HG03439 (cell line): ENCODE measurements at regions not wholly inside any gene's neighbourhood (a gene's known extent, or its start where the extent isn't known, plus 50 kb on each side); places are given as distances from the start of the nearest gene placed in this dataset.

Experiments
- ATAC-seq: cut with Tn5 transposase; IDR thresholded peaks from one replicate; pipeline ENCODE4 v1.9.1; 2021; ENCODE audit warnings: mild to moderate bottlenecking, moderate library complexity; ENCODE audit not compliant: unreplicated experiment

GRCh38 chr4:113849771-113850170 lies 88.2 kb upstream of the CAMK2D start:
- no peak for ATAC-seq

DNA sequence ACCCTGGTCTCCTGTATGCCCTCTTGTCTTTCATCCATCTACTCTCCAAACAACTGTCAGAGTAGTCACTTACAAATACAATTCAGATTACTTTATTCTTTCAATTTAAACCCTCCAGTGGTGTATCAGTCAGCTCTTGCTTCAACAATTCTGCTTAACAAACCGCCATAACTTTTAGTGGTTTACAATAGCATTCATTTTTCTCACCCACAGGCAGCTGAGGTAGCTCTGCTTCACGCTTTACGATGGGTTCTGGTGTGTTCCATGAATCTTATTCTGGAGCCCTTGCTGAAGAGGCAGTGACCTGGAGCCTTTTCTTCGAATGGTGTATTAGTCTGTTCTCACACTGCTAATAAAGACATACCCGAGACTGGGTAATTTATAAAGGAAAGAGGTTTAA lies 86.2 kb upstream of the CAMK2D start:
- ATAC-seq = no peak

DNA sequence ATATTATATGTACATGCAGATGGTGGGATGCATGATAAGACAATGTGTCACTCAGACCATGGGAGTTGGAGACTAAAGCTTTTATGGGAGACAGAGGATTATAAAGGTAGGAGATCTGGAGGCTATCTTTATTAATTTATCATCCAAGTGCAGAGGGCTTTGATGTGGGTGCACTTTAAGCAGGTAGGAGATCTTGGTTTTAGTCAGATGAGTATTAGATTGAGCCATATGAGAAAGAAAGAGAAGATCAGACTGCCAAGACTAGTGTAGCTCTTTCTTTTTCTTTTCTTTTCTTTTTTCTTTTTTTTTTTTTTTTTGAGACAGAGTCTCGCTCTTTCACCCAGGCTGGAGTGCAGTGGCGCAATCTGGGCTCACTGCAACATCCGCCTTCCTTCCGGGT lies 84.9 kb upstream of the CAMK2D start:
- ATAC-seq = no peak

- no peak for ATAC-seq
Measured at GRCh38 chr4:113845138-113845537, 83.6 kb upstream of the CAMK2D start.

DNA sequence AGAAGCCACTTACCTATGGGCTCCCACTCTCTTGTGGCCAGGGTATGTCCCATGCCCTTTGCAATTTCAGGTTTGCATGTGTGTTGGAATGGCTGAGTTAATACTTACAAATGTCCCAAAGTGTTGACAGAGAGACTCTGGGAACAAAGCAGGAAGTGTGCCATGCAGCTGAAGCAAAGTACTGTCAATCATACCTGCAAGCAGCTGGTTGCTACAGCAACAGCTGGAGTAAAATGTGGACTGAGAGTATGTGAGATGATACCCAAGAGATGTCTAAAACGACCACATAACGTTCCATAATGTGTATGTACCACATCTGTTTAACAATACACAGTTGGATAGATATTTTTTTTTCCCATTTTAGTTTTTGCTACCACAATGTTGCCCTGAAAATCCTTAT lies 82.8 kb upstream of the CAMK2D start:
- ATAC-seq = no peak

DNA sequence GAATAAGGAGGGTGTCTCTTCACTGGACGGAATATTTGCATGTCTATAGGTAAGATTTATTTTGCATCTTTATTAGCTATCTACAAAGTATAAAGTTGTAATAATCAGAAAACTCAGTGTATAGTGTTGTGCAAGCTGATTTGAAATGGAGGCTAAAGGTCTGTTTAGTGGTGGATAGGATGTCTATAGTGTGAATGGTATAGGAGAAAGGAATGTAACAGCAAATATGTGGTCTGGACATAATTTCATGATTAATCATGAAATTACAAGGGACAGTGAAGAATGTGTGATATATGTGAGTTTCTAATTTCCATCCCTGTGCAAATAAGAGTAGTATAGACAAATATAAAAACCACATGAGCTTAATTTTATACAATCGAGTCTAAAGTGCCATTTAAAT lies 79.3 kb upstream of the CAMK2D start:
- ATAC-seq = no peak

DNA sequence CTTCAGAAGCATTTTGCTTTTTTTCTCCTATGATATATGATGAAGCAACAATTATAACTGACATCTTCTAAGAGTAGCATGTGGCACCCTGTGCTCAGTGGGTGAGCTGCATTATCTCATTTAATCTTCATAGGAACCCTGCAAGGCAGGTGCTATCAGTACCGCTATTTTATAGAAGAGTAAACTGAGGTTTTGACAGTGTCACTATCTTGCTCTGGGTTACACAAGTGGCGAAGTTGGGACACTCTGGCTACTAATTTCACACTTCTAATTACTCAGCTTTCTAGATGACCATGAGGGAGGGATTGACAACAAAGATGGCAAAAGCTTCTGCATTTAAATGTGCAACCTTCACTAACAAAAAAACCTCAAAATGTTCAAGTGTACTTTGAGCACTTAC lies 76.9 kb upstream of the CAMK2D start:
- no peak for ATAC-seq

DNA sequence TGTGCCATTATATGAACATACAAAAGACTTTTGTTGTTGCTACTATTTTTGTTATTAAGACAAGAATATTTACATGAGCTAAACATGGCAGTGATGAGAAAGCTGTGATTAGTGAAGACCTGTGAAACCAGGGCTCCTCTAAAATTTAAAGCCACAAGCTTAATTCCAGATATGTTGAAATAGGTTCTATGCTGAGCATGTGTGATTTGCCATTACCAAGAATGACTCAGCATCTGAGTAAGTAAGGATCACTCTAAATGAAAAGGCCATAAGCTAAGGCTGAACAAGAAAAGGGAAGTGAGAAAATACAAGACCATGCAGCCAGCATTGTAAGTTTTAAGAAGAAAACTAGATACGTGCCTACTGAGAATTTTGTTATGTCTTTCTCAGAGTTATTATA lies 75.9 kb upstream of the CAMK2D start:
- peak; percentile 100 for ATAC-seq

DNA sequence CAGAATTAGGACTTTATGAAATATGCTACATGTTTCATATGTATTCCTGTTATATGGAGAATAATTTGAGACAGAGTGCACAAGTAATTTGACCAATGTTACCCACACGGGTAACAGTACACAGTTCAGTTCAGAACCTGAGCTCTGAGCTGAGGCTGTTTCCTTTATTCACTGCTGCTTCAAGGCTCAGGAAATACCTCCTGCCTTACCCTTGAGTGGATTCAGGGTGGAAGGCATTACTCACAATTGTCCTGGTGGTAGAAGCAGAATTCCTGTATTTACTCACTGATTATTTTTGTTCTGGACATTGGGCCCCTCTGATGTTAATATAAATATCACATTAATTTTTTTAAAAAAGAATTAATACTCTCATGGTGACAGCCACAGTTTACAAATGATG lies 73.5 kb upstream of the CAMK2D start:
- ATAC-seq = no peak

GRCh38 chr4:113834298-113834697 lies 72.8 kb upstream of the CAMK2D start:
- ATAC-seq = no peak

GRCh38 chr4:113832803-113833202 lies 71.3 kb upstream of the CAMK2D start:
- ATAC-seq = no peak

GRCh38 chr4:113831457-113831856 lies 69.9 kb upstream of the CAMK2D start:
- ATAC-seq = no peak

DNA sequence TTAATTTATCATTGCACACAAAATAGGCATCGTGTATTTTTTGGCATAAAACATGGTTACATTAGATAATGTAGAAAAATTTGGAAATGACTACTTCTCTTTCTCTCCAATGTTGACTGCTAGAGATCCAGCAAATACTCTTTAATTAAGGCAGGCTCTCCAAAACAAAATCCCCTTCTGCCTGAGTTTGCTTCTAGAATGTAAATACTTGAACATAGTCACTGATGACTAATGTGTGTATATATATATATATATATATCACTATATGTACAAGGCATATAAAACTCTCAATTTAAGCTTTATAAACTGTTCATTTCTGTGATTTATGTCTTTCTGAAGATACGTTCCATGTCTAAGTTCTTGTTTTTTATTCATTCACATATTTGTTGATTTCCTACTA lies 67.2 kb upstream of the CAMK2D start:
- no peak for ATAC-seq

DNA sequence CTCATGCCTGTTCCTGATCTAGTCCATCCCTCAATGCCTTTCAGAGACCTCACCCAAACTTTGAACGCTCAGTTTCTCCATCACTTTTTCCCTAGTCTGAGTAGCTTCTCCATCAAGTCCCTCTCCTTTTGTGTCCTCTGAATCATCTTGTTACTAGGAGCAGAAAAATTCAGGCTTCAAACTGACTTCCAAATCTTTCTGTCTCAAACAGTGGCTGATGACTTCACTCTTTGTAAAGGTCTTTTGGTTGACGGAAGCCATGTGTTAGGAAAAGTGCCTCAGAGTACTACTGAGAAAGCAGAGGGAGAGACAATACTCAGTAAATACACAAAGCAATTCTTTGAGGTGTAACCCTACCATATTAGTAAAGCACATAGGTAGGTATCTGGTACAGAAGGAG lies 65.7 kb upstream of the CAMK2D start:
- ATAC-seq = no peak

DNA sequence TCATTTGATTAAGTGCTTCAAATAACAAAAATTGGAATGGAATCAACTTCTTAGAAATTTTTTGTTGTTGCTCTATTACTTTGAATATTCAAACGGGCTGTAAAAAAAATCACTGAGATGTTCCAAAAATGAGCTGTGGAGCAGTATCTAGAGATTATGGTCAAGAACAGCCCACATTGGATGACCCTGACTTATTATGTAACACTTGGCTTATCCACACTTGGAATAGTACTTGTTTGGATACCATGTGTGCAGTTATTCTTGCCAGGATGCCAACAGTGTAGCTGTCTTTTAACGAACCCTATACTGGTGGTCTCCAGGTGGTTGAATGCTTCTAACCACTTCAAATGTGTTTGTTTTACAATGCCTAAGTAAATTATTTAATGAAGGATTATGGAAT lies 64.9 kb upstream of the CAMK2D start:
- ATAC-seq = no peak

DNA sequence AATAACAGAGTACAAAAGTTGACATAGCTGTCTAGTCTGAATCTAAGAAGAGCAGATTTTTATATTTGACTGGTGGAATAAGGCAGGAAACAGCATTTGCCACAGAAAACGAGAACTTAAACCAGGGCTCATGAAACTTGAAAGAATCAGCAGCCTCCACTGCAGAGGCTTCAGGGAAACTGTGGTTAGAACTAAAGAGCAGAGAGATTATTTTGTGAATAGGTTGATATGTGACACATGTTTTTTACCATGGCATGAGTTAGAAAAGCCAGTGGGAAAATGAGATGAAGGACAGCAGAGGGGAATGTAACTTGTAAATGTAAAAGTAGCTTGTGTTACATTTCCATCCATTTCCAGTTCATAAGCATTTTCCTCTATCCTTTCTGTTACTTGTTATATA lies 63.7 kb upstream of the CAMK2D start:
- peak; percentile 53 for ATAC-seq

GRCh38 chr4:113824396-113824795 lies 62.9 kb upstream of the CAMK2D start:
- ATAC-seq = no peak

DNA sequence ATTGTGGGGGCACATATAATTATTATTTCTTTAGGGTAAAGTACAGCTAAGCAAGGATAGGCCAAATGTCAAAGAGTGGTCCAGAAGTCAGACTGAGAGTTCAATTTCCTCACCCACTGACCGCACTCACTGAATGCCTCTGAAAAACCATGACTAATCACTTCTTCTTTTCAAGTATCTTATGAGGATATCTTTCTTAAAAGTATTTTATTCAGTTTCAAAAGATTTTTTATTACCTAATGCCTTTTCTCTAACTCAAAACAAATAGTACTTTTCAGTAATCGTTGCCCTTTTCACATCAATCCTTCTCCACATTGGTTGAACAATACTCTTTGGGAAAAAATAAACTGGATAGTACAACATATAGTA lies 61.7 kb upstream of the CAMK2D start:
- peak; percentile 64 for ATAC-seq

DNA sequence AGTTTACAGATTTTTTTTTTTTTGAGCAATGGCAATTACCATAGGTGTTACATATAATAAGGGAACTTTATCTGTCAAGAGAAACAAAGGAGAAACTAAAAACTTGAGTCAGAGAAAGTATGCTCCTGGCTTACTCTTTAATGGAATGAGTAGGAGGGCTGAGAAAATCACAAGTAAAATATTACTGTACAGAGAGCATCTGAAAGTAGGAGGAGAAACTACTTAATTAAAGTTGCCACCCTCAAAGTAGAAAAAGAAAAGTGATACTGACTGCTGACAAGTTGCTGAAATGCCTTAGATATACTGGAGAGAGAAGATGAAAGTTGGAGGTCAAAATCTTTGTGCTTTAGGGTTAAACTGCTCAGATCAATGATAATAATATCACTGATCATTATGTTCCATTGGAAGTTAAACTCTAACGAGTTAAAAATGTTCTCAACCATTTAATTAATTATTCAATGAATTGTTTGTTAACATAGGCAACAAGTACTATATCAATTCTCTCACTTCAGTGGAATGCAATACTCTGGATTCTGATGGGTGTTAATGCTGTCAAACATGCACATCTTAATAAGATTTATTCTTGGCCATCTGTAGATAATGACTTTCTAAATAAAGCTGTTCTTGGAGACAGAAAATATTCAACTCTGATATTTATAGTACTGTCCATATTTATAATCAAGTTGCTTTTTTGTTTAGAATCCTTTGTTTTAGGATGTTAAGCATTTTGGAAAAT lies 61.2 kb upstream of the CAMK2D start:
- peak; percentile 80 for ATAC-seq

DNA sequence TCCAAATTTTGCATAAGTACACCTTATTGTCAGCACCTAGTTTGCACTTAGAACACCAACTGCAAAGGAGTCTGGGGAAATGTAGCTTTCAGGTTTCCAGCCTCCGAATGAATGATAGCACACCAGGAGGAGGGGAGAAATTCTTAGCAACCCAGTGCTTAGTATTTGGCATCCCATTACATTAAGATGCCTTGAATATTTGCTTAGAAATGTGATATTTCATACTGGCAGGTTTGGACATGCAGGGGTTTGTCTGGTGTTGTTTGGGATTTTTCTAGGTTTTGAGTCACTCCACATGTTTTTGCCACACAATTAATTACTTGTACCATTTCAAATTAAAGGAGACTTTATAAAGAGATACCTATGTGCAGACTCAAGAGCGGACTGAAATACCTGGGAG lies 60.3 kb upstream of the CAMK2D start:
- ATAC-seq = no peak

DNA sequence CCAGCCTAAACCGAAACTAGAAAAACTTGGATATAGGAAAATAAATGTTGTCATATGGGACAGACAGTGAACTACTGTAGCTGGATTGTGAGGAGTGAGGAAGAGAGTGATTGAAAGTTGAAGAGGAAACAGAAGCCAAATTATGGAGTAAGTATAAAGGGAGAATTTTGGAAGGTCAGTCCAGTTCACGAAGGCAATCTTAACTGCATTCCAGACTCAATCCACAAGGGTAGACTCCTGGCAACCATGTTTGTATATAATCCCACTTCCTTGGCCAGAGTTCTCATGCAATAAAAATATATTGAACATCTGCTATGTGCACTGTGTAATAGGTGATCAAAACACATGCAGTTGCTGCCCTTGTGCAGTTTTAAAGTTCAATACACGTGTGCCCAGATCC lies 58.6 kb upstream of the CAMK2D start:
- ATAC-seq = no peak

DNA sequence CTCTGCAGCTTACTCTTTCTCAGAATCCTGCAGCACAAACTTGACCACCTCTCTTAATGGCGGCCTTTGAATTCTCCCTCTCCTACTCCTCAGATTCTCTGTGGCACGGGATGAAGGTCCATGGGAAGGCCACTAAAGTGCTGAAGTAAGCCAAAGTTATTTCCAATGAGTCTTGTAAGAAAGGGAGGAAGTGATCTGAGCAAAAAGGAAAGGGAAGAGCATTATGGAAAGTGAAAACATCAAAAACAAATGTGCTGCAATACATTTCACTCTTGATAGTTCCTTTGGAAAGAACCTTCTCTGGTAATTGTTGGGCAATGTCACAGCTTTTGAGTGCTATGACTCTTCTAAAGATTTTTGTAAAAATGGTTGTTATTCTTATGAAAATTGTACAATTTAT lies 54.3 kb upstream of the CAMK2D start:
- no peak for ATAC-seq

- no peak for ATAC-seq
Measured at GRCh38 chr4:113811359-113811758, 49.8 kb upstream of the CAMK2D start.
